ENCODE measurements at regions not wholly inside any gene's neighbourhood (a gene's known extent, or its start where the extent isn't known, plus 50 kb on each side); places are given as distances from the start of the nearest gene placed in this dataset.

- TF ChIP-seq CTCF (IDR thresholded peaks at IDR 0.05) (no peak), POLR2A (IDR thresholded peaks at IDR 0.05) (no peak)
Observed at GRCh38 chr20:53831812-53832211, 238.2 kb upstream of the ZNF217 start.

Data from adrenal gland (tissue), 5 donors.